ENCODE measurements at regions not wholly inside any gene's neighbourhood (a gene's known extent, or its start where the extent isn't known, plus 50 kb on each side); places are given as distances from the start of the nearest gene placed in this dataset.

DNA sequence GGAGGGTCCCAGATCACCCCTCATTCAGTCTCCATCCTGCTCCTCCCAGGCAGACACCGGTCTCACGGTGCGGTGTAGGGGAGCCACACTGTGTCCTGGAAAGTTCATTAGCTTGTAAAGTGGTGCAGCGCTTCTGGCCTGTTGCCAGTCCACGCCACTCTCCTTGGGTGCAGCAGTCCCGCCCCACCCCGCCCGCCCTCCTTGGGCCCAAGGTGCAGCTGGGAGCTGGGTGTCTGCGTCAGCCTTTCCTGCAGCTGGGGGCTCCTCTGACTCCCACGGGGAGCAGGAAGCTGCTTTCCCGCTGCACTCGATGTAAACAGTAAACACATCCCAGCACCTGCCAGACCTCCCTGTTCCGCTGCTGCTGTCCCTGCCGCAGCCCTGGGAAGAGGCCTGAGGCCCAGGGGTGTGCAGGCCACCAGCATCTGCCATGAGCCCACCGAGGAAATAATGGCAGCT lies 53.8 kb upstream of the ASB18 start:
- no peak overlapping the region for H3K4me3 Mint-ChIP-seq
- intact Hi-C loops (cut with micrococcal nuclease): no loop called here
- H3K27ac Mint-ChIP-seq: no peak overlapping the region
- no peaks in the 10 kb centered on the region for H3K36me3 Mint-ChIP-seq (ENCODE audit: low read depth)
- H3K27me3 Mint-ChIP-seq: peaks cover 3% of the 10 kb centered on the region
- H3K9me3 Mint-ChIP-seq: no peaks in the 10 kb centered on the region
- DNase-seq: no peak
- no peaks in the 10 kb centered on the region for H3K4me1 Mint-ChIP-seq

- peaks cover 3% of the 10 kb centered on the region for H3K27me3 Mint-ChIP-seq
- intact Hi-C loops (cut with micrococcal nuclease): no loop called here
- no peaks in the 10 kb centered on the region for H3K4me1 Mint-ChIP-seq
- H3K4me3 Mint-ChIP-seq: no peak overlapping the region
- no peaks in the 10 kb centered on the region for H3K36me3 Mint-ChIP-seq (ENCODE audit: low read depth)
- no peak overlapping the region for H3K27ac Mint-ChIP-seq
- H3K9me3 Mint-ChIP-seq: no peaks in the 10 kb centered on the region
- no peak for DNase-seq
Measured at GRCh38 chr2:236318401-236318800, 54.2 kb upstream of the ASB18 start.

- H3K27me3 Mint-ChIP-seq: peaks cover 3% of the 10 kb centered on the region
- H3K9me3 Mint-ChIP-seq: no peaks in the 10 kb centered on the region
- H3K27ac Mint-ChIP-seq: no peak overlapping the region
- intact Hi-C loops (cut with micrococcal nuclease): no loop called here
- H3K4me3 Mint-ChIP-seq: no peak overlapping the region
- H3K4me1 Mint-ChIP-seq: no peaks in the 10 kb centered on the region
- H3K36me3 Mint-ChIP-seq (ENCODE audit: low read depth): no peaks in the 10 kb centered on the region
- DNase-seq: no peak
Measured at GRCh38 chr2:236319036-236319435, 54.8 kb upstream of the ASB18 start.

- no peak overlapping the region for H3K4me3 Mint-ChIP-seq
- H3K27me3 Mint-ChIP-seq: no peaks in the 10 kb centered on the region
- H3K9me3 Mint-ChIP-seq: no peaks in the 10 kb centered on the region
- intact Hi-C loops (cut with micrococcal nuclease): no loop called here
- no peaks in the 10 kb centered on the region for H3K36me3 Mint-ChIP-seq (ENCODE audit: low read depth)
- H3K27ac Mint-ChIP-seq: no peak overlapping the region
- H3K4me1 Mint-ChIP-seq: no peaks in the 10 kb centered on the region
- DNase-seq: no peak
Measured at GRCh38 chr2:236321415-236321814, 57.2 kb upstream of the ASB18 start.

DNA sequence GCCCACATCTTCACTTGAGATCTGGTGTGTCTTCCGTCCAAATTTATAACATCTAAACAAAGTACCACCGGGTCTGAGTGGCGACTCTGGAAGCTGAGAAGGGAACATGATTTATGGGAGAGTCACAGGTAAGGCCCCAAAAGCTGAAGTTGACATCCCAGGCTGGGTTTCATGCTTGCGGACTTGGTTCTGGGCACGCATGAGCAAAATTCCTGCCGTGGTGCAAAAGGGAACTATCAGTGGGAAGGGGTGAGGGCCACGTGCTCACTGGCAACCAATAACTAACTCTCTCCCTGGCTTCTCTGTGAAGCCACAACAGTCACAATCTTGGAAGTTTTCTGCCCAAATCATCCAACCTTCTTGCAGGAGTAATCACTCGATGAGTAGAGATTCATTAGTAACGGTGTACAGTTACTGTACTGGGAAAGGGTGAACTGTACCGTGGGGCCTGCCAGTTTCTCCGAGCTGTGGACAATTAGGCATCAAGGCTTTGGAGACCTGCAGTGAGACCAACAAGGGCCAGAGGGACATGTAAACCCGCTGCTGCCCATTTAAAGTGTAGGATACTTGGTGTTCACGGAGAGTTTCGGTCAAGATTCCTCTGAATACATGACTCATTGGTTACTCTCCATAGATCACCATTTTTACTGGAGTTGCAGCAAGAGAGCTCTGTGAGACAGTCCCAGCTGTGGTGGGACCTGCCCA lies 69.4 kb upstream of the ASB18 start:
- Mint-ChIP-seq H3K4me1 (no peaks in the 10 kb centered on the region), H3K4me3 (no peak overlapping the region), H3K27me3 (no peaks in the 10 kb centered on the region), H3K27ac (no peak overlapping the region), H3K36me3 (ENCODE audit: low read depth) (no peaks in the 10 kb centered on the region), H3K9me3 (no peaks in the 10 kb centered on the region)
- DNase-seq: no peak
- intact Hi-C loops (cut with micrococcal nuclease): no loop called here

GRCh38 chr2:236334122-236334876 lies 70.1 kb upstream of the ASB18 start:
- Mint-ChIP-seq H3K9me3 (no peaks in the 10 kb centered on the region), H3K4me3 (no peak overlapping the region), H3K4me1 (no peaks in the 10 kb centered on the region), H3K27ac (no peak overlapping the region), H3K27me3 (no peaks in the 10 kb centered on the region), H3K36me3 (ENCODE audit: low read depth) (no peaks in the 10 kb centered on the region)
- DNase-seq: no peak
- intact Hi-C loops (cut with micrococcal nuclease): no loop called here

DNA sequence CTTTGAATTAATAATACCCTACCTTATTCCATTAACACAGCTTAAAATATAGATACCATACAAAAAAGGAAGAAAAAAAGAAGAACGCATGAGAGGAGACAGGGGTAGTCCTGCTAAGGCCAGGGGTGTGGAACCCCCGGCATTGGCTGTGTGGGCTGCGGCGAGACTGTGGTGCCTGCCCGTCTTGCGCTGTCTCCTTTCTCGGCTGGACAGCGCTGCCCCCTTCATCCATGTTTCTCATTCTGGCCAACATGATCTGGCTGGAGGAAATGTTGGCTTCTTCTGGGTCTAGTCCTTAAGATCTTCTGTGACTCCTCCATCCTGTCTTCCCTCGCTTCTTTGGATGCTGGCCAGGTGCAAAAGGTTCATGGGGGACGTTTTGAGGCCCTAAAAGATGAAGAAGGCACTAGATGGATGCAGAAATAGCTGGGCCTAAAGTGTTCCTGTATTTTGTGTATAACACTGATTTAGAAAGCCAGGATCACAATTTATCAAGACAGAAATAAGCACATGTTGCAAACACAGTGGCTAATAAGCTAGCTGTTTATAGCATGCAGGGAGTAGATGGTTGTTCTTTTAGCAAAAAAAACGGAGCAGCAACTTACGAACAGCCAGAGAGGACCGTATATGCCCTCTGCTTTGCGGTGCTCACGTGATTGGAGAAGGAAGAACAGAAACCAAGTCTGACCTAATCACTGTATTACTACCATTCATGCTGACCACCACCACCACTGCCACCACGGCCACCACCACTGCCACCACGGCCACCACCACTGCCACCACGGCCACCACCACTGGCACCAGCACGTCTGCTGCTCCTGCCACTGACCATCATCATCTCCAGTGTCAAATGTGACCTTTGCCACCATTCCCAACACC lies 71.7 kb upstream of the ASB18 start:
- Mint-ChIP-seq H3K36me3 (ENCODE audit: low read depth) (no peaks in the 10 kb centered on the region), H3K9me3 (no peaks in the 10 kb centered on the region), H3K4me3 (no peak overlapping the region), H3K27me3 (no peaks in the 10 kb centered on the region), H3K27ac (no peak overlapping the region), H3K4me1 (no peaks in the 10 kb centered on the region)
- intact Hi-C loops (cut with micrococcal nuclease): no loop called here
- no peak for DNase-seq

GRCh38 chr2:236336575-236337464 lies 72.6 kb upstream of the ASB18 start:
- Mint-ChIP-seq H3K4me3 (no peak overlapping the region), H3K27me3 (no peaks in the 10 kb centered on the region), H3K36me3 (ENCODE audit: low read depth) (no peaks in the 10 kb centered on the region), H3K27ac (no peak overlapping the region), H3K4me1 (no peaks in the 10 kb centered on the region), H3K9me3 (no peaks in the 10 kb centered on the region)
- DNase-seq: no peak
- intact Hi-C loops (cut with micrococcal nuclease): no loop called here

DNA sequence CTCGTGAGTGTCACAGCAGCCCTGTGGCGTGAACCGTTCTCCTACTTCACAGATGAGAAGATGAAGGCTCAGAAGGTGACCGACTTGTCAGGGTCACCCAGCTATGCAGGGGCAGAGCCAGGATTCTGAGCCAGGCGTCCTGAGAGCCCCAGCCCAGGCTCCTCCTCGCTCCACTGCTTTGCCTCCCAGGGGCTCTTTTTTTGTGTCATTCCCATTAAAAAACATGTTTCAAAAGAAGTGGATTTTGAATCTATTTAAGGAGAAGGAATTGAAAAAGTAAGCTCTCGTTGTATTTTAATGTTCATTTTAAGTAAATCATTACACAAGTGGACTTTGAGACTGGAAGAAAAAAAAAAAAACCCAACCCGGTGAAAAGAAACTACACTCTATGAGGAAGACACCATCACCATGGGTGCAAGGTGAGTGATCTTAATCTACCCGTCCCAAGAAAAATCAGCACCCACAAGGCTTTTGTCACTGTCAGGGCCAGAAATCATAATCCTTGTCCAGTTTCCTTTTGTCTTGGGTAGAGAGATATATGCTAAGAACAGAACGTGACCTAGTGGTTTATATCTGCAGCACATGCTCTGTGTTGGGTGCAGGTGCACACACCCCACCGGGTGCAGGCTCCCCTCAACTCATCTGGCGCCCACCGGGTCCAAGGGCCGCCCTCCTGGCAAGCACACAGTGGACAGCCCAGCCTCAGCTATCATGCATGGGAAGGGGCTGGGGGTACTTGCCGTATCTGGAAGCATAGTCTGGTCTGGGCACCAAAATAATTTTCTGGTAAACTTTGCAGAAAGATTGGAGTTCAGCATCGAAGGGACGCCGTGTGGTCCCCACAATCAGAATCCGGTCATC lies 73.5 kb upstream of the ASB18 start:
- H3K27ac Mint-ChIP-seq: no peak overlapping the region
- no peaks in the 10 kb centered on the region for H3K9me3 Mint-ChIP-seq
- DNase-seq: no peak
- no peaks in the 10 kb centered on the region for H3K27me3 Mint-ChIP-seq
- intact Hi-C loops (cut with micrococcal nuclease): no loop called here
- no peaks in the 10 kb centered on the region for H3K36me3 Mint-ChIP-seq (ENCODE audit: low read depth)
- H3K4me1 Mint-ChIP-seq: no peaks in the 10 kb centered on the region
- H3K4me3 Mint-ChIP-seq: no peak overlapping the region

DNA sequence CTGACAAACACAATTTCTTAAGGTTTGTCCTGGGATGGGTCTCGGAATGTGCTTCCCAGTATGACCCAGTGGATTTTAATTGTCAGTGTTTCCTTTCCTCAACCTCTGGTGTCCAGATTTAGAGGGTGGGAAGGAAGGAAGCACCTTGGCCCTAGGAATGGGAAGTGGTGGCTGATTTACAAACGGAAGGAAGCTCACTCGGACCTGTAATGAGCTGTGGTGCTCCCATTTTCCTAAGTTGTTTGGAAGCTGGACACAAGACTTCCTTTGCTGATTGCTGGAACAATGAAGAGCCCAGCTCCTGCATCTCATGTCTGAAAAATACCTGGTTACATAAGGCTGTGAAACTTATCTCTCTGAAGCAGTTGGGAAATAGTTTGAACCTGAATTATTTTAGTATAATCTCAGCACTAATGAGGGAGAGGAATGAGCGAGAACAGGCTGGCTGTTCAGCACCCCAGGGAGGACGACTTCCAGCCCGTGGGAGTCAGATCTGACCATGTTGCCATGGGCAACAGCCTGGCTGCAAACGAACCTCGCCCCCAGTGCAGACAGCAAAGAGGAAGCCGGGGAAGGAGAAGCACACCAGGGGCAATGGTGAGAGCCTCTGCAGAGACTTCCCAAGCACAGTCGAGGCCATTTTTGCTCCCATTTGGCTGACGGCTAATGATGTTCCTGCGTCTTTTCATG lies 74.4 kb upstream of the ASB18 start:
- no peaks in the 10 kb centered on the region for H3K9me3 Mint-ChIP-seq
- DNase-seq: no peak
- no peak overlapping the region for H3K4me3 Mint-ChIP-seq
- intact Hi-C loops (cut with micrococcal nuclease): no loop called here
- no peaks in the 10 kb centered on the region for H3K4me1 Mint-ChIP-seq
- H3K27ac Mint-ChIP-seq: no peak overlapping the region
- H3K36me3 Mint-ChIP-seq (ENCODE audit: low read depth): no peaks in the 10 kb centered on the region
- H3K27me3 Mint-ChIP-seq: no peaks in the 10 kb centered on the region

DNA sequence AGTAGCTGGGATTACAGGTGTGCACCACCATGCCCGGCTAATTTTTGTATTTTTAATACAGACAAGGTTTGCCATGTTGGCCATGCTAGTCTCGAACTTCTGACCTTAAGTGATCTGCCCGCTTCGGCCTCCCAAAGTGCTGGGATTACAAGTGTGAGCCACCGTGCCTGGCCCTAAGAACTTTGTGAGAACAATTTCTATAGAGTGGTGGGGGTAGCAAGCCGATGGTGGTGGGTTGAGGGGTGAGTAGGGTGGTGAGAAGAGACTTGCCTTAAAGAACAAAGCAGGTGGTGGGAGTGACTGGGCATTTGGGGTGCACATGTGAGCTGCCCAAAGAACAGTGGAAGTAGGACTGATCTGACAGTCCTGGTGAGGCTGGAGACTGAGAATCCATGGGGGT lies 76.0 kb upstream of the ASB18 start:
- Mint-ChIP-seq H3K27ac (no peak overlapping the region), H3K36me3 (ENCODE audit: low read depth) (no peaks in the 10 kb centered on the region), H3K9me3 (no peaks in the 10 kb centered on the region), H3K27me3 (no peaks in the 10 kb centered on the region), H3K4me3 (no peak overlapping the region), H3K4me1 (no peaks in the 10 kb centered on the region)
- DNase-seq: no peak
- intact Hi-C loops (cut with micrococcal nuclease): no loop called here

DNA sequence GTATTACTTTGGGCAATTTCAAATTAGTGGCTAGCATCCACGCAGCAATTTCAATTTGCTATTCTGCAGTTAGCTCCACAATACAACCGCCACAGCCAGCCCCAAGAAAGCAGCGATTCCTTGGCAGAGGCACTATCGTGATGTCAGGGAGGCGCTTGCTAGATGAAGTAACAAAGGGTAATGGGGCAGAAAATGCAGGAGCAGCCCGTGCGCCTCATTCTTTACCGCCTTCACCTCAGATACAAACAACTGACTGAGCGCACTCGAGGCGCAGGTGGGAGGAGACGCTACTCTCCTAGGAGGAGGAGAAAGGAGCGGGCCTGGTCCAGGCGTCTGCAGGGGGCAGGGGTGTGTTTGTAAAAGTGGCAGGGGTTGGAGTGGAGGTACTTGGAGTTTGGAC lies 76.9 kb upstream of the ASB18 start:
- no peaks in the 10 kb centered on the region for H3K4me1 Mint-ChIP-seq
- H3K36me3 Mint-ChIP-seq (ENCODE audit: low read depth): no peaks in the 10 kb centered on the region
- no peaks in the 10 kb centered on the region for H3K27me3 Mint-ChIP-seq
- H3K9me3 Mint-ChIP-seq: no peaks in the 10 kb centered on the region
- intact Hi-C loops (cut with micrococcal nuclease): no loop called here
- no peak for DNase-seq
- H3K4me3 Mint-ChIP-seq: no peak overlapping the region
- no peak overlapping the region for H3K27ac Mint-ChIP-seq
